NCI-H1105 treated with DMSO at 0.1 percent for 48 hours (cell line): ENCODE measurements at regions not wholly inside any gene's neighbourhood (a gene's known extent, or its start where the extent isn't known, plus 50 kb on each side); places are given as distances from the start of the nearest gene placed in this dataset.
"Not testable (repeated sequence)": the region's sequence is repeated elsewhere in the genome, so short reads cannot be mapped to it uniquely, and the experiment has no call there.

Experiments
- DNase-seq: peaks from one replicate; lab custom pipeline; 2025; lab: John Stamatoyannopoulos, UW

GRCh38 chr7:65145710-65146109 is 139.2 kb upstream of the ERV3-1 start:
- DNase-seq: not testable (repeated sequence)

- DNase-seq: not testable (repeated sequence)
Measured at GRCh38 chr7:65145008-65145407, 138.5 kb upstream of the ERV3-1 start.

GRCh38 chr7:65144557-65144956 is 138.1 kb upstream of the ERV3-1 start:
- not testable (repeated sequence) for DNase-seq

GRCh38 chr7:65144119-65144518 is 137.6 kb upstream of the ERV3-1 start:
- DNase-seq: not testable (repeated sequence)

- DNase-seq: not testable (repeated sequence)
Measured at GRCh38 chr7:65141894-65142293, 135.4 kb upstream of the ERV3-1 start.

GRCh38 chr7:65141405-65141778 is 134.9 kb upstream of the ERV3-1 start:
- DNase-seq: not testable (repeated sequence)

GRCh38 chr7:65140543-65141404 is 134.3 kb upstream of the ERV3-1 start:
- not testable (repeated sequence) for DNase-seq

- not testable (repeated sequence) for DNase-seq
Measured at GRCh38 chr7:65136850-65137249, 130.4 kb upstream of the ERV3-1 start.

GRCh38 chr7:65133087-65133486 is 126.6 kb upstream of the ERV3-1 start:
- DNase-seq: not testable (repeated sequence)

GRCh38 chr7:65132256-65132655 is 125.8 kb upstream of the ERV3-1 start:
- DNase-seq: not testable (repeated sequence)

GRCh38 chr7:65127364-65127763 is 120.9 kb upstream of the ERV3-1 start:
- not testable (repeated sequence) for DNase-seq

GRCh38 chr7:65124600-65124999 is 118.1 kb upstream of the ERV3-1 start:
- not testable (repeated sequence) for DNase-seq

GRCh38 chr7:65105650-65106203 is 99.2 kb upstream of the ERV3-1 start:
- not testable (repeated sequence) for DNase-seq

GRCh38 chr7:65100499-65100898 is 94.0 kb upstream of the ERV3-1 start:
- not testable (repeated sequence) for DNase-seq

GRCh38 chr7:65081669-65082055 is 75.2 kb upstream of the ERV3-1 start:
- not testable (repeated sequence) for DNase-seq

GRCh38 chr7:65080799-65081668 is 74.5 kb upstream of the ERV3-1 start:
- peak; percentile 81 for DNase-seq

GRCh38 chr7:65074959-65075358 is 68.5 kb upstream of the ERV3-1 start:
- DNase-seq: not testable (repeated sequence)

- DNase-seq: not testable (repeated sequence)
Measured at GRCh38 chr7:65073160-65073559, 66.7 kb upstream of the ERV3-1 start.

GRCh38 chr7:65071854-65072431 is 65.5 kb upstream of the ERV3-1 start:
- DNase-seq: not testable (repeated sequence)

GRCh38 chr7:65069476-65069875 is 63.0 kb upstream of the ERV3-1 start:
- DNase-seq: not testable (repeated sequence)

GRCh38 chr7:65062566-65062965 is 56.1 kb upstream of the ERV3-1 start:
- DNase-seq: not testable (repeated sequence)

- DNase-seq: not testable (repeated sequence)
Measured at GRCh38 chr7:65059247-65059646, 52.8 kb upstream of the ERV3-1 start.
